ENCODE measurements at regions not wholly inside any gene's neighbourhood (a gene's known extent, or its start where the extent isn't known, plus 50 kb on each side); places are given as distances from the start of the nearest gene placed in this dataset.

- DNase-seq (no peak), ATAC-seq (no peak)
- H3K27ac ChIP-seq: no peak overlapping the region
- no peak for TF ChIP-seq CTCF (IDR thresholded peaks at IDR 0.05)
- H3K36me3 ChIP-seq: no peaks in the 10 kb centered on the region
- no peaks in the 10 kb centered on the region for H3K27me3 ChIP-seq
- H3K9me3 ChIP-seq: no peaks in the 10 kb centered on the region
- intact Hi-C loops (cut with DNase I): no loop called here
- H3K4me3 ChIP-seq: no peak overlapping the region
- H3K4me1 ChIP-seq: no peaks in the 10 kb centered on the region
These were observed 360.2 kb upstream of the POU3F3 start for GRCh38 chr2:104493698-104494097.

- no peaks in the 10 kb centered on the region for H3K9me3 ChIP-seq
- no peak overlapping the region for H3K4me3 ChIP-seq
- no peaks in the 10 kb centered on the region for H3K36me3 ChIP-seq
- no peaks in the 10 kb centered on the region for H3K4me1 ChIP-seq
- intact Hi-C loops (cut with DNase I): no loop called here
- H3K27ac ChIP-seq: no peak overlapping the region
- H3K27me3 ChIP-seq: no peaks in the 10 kb centered on the region
- ATAC-seq (no peak), DNase-seq (no peak)
- no peak for TF ChIP-seq CTCF (IDR thresholded peaks at IDR 0.05)
These were observed 352.6 kb upstream of the POU3F3 start for GRCh38 chr2:104501342-104501741.

DNA sequence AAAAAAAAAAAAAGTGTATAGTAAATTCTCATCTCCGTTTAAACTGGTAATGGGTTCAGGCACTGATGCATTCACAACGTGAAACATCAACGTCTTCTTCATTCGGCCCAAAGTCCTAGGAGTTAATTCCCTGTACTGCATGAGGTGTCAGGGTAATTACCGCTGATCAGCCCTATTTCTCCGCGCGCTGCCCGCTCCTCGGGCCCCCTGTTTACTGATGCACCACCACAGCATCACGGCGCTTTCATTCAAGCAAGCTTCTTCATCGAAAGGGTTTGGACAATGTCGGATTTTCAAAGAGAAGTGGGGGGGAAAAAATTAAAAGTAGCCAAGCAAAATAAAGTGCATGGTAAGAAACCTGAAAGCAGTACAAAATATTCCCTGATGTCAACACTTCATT lies 352.0 kb upstream of the POU3F3 start:
- no peak for DNase-seq
- intact Hi-C loops (cut with DNase I): no loop called here
- Histone ChIP-seq H3K27ac (no peak overlapping the region), H3K9me3 (no peaks in the 10 kb centered on the region), H3K4me1 (no peaks in the 10 kb centered on the region), H3K4me3 (no peak overlapping the region), H3K27me3 (no peaks in the 10 kb centered on the region), H3K36me3 (no peaks in the 10 kb centered on the region)
- no peak for TF ChIP-seq CTCF (IDR thresholded peaks at IDR 0.05)
- no peak for ATAC-seq

DNA sequence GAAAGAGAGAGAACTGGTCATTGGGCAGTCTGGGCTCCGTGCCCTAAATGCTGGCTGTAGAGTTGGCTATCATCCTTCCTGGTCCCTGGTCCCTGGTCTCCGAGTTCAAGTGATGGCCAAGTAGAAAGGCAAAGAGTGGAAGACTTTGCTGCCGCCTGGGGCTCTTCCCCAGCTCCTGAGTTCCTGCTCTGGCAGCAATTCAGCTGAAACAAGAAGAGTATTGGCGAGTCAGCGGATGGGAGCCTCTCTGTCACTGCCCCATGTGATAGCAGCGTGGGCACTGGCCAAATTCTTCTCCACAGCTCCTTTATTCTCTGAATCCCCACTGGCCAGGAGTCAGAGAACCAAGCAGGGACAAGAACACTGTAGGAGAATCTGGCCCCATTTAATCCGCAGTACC lies 351.0 kb upstream of the POU3F3 start:
- no peak for ATAC-seq
- no peaks in the 10 kb centered on the region for H3K4me1 ChIP-seq
- H3K27me3 ChIP-seq: no peaks in the 10 kb centered on the region
- H3K36me3 ChIP-seq: no peaks in the 10 kb centered on the region
- no peaks in the 10 kb centered on the region for H3K9me3 ChIP-seq
- no peak overlapping the region for H3K27ac ChIP-seq
- no peak for DNase-seq
- no peak overlapping the region for H3K4me3 ChIP-seq
- intact Hi-C loops (cut with DNase I): no loop called here
- no peak for TF ChIP-seq CTCF (IDR thresholded peaks at IDR 0.05)

- DNase-seq (no peak), ATAC-seq (no peak)
- intact Hi-C loops (cut with DNase I): no loop called here
- H3K27me3 ChIP-seq: no peaks in the 10 kb centered on the region
- TF ChIP-seq CTCF (IDR thresholded peaks at IDR 0.05): no peak
- H3K4me3 ChIP-seq: no peak overlapping the region
- H3K27ac ChIP-seq: no peak overlapping the region
- no peaks in the 10 kb centered on the region for H3K36me3 ChIP-seq
- no peaks in the 10 kb centered on the region for H3K4me1 ChIP-seq
- H3K9me3 ChIP-seq: no peaks in the 10 kb centered on the region
These were observed 349.4 kb upstream of the POU3F3 start for GRCh38 chr2:104504331-104505073.

Measured in left lung (tissue), 4 donors.